Liver (tissue), 8 donors: ENCODE measurements at regions not wholly inside any gene's neighbourhood (a gene's known extent, or its start where the extent isn't known, plus 50 kb on each side); places are given as distances from the start of the nearest gene placed in this dataset.

Experiments
- DNase-seq: peaks from one replicate; pipeline ENCODE4 v3.0.0-alpha.2; 2017; ENCODE audit warnings: low spot score
- H3K27ac ChIP-seq, 2 donors: one replicate each; pipeline ENCODE4 v1.7.0; 2013; ENCODE audit warnings: inconsistent platforms in 2 of 2, low read length in 2 of 2, control low read depth in 1 of 2, low read depth in 1 of 2, mild to moderate bottlenecking in 1 of 2
- H3K27me3 ChIP-seq, 4 donors: one replicate each; pipeline versions ENCODE4 v1.6.1 to v1.7.0; 2013; ENCODE audit warnings: low read length in 3 of 4, inconsistent platforms in 1 of 4, mild to moderate bottlenecking in 1 of 4, moderate library complexity in 1 of 4; ENCODE audit not compliant: control insufficient read depth in 4 of 4, insufficient read depth in 4 of 4
- H3K36me3 ChIP-seq, 4 donors: one replicate each; pipeline versions ENCODE4 v1.6.1 to v1.7.0; 2013; ENCODE audit warnings: low read length in 3 of 4, mild to moderate bottlenecking in 3 of 4, low read depth in 1 of 4, moderate library complexity in 1 of 4; ENCODE audit not compliant: control insufficient read depth in 4 of 4, insufficient read depth in 3 of 4
- H3K4me1 ChIP-seq, 4 donors: one replicate each; pipeline versions ENCODE4 v1.6.1 to v1.7.0; 2013; ENCODE audit warnings: low read length in 3 of 4, mild to moderate bottlenecking in 3 of 4, moderate library complexity in 1 of 4; ENCODE audit not compliant: control insufficient read depth in 4 of 4, insufficient read depth in 4 of 4
- H3K4me3 ChIP-seq, 3 donors: one replicate each; pipeline versions ENCODE4 v1.6.1 to v1.7.0; 2013; ENCODE audit warnings: low read length in 3 of 3, control low read depth in 1 of 3, low read depth in 1 of 3, mild to moderate bottlenecking in 1 of 3
- H3K9ac ChIP-seq, 2 donors: one replicate each; pipeline ENCODE4 v1.7.0; 2013; ENCODE audit warnings: low read length in 2 of 2, mild to moderate bottlenecking in 2 of 2, moderate library complexity in 2 of 2, control low read depth in 1 of 2, low read depth in 1 of 2
- H3K9me3 ChIP-seq, 4 donors: one replicate each; pipeline versions ENCODE4 v1.6.1 to v1.7.0; 2013; ENCODE audit warnings: low read length in 3 of 4; ENCODE audit not compliant: control insufficient read depth in 4 of 4
- EGR1 ChIP-seq, 2 donors: IDR thresholded peaks; 2 replicates each; pipeline ENCODE4 v1.6.1; 2016 to 2018; ENCODE audit warnings: antibody characterized with exemption in 2 of 2, low read depth in 2 of 2
- FOXA1 ChIP-seq: IDR thresholded peaks from 2 replicates; pipeline ENCODE4 v1.6.1; 2016; ENCODE audit warnings: antibody characterized with exemption
- FOXA2 ChIP-seq: IDR thresholded peaks from 2 replicates; pipeline ENCODE4 v1.6.1; 2016; ENCODE audit warnings: antibody characterized with exemption
- GABPA ChIP-seq, 2 donors: IDR thresholded peaks in 1 of 2; conservative IDR thresholded peaks in 1 of 2; 2 replicates each; pipeline ENCODE4 v1.6.1; 2016; ENCODE audit warnings: antibody characterized with exemption in 2 of 2, mild to moderate bottlenecking in 1 of 2, moderate library complexity in 1 of 2
- HNF4A ChIP-seq, 2 donors: conservative IDR thresholded peaks; 2 replicates each; pipeline ENCODE4 v1.6.1; 2016; ENCODE audit warnings: antibody characterized with exemption in 2 of 2, mild to moderate bottlenecking in 2 of 2
- HNF4G ChIP-seq: IDR thresholded peaks from 2 replicates; pipeline ENCODE4 v1.6.1; 2016; ENCODE audit warnings: antibody characterized with exemption
- JUND ChIP-seq, 2 donors: IDR thresholded peaks; 2 replicates each; pipeline ENCODE4 v1.6.1; 2016; ENCODE audit warnings: antibody characterized with exemption in 2 of 2
- MAX ChIP-seq: IDR thresholded peaks from 2 replicates; pipeline ENCODE4 v1.6.1; 2016; ENCODE audit warnings: antibody characterized with exemption
- NR2F2 ChIP-seq: IDR thresholded peaks from 2 replicates; pipeline ENCODE4 v1.6.1; 2016; ENCODE audit warnings: antibody characterized with exemption
- RAD21 ChIP-seq, 2 donors: IDR thresholded peaks; 2 replicates each; pipeline ENCODE4 v1.6.1; 2016; ENCODE audit warnings: antibody characterized with exemption in 2 of 2, mild to moderate bottlenecking in 2 of 2
- REST ChIP-seq: IDR thresholded peaks from 2 replicates; pipeline ENCODE4 v1.6.1; 2016; ENCODE audit warnings: antibody characterized with exemption, mild to moderate bottlenecking
- RXRA ChIP-seq, 2 donors: IDR thresholded peaks; 2 replicates each; pipeline ENCODE4 v1.6.1; 2017 to 2018; ENCODE audit warnings: antibody characterized with exemption in 2 of 2, mild to moderate bottlenecking in 1 of 2
- SP1 ChIP-seq: IDR thresholded peaks from 2 replicates; pipeline ENCODE4 v1.6.1; 2018; ENCODE audit warnings: antibody characterized with exemption, mild to moderate bottlenecking
- TAF1 ChIP-seq: conservative IDR thresholded peaks from 2 replicates; pipeline ENCODE4 v1.6.1; 2016; ENCODE audit warnings: antibody characterized with exemption, mild to moderate bottlenecking
- YY1 ChIP-seq: IDR thresholded peaks from 2 replicates; pipeline ENCODE4 v1.6.1; 2016; ENCODE audit warnings: antibody characterized with exemption, mild to moderate bottlenecking
- ZBTB33 ChIP-seq: IDR thresholded peaks from 2 replicates; pipeline ENCODE4 v1.6.1; 2016; ENCODE audit warnings: antibody characterized with exemption
- WGBS: extraction: QIAGEN DNeasy Blood & Tissue Kit; methylation state at CpG from one replicate; pipeline ENCODE4 v1.1.7; 2013; 5-methylcytosine and 5-hydroxymethylcytosine counted together
- TF ChIP-seq, protein P1 (sequence below): fragments of 150-350 bp; IDR thresholded peaks from 2 replicates; pipeline ENCODE4 v1.5.1; 2017; ENCODE audit warnings: improper control_type of control experiment, low read depth, low read length; ENCODE audit not compliant: missing input control
- TF ChIP-seq, protein P2 (sequence below): IDR thresholded peaks from 2 replicates; pipeline ENCODE4 v1.6.1; 2016; ENCODE audit warnings: antibody characterized with exemption
- donor health status: healthy.
- donor health status: healthy.
- donor health status: healthy.
- donor health status: healthy.
- donor health status: healthy.

DNA sequence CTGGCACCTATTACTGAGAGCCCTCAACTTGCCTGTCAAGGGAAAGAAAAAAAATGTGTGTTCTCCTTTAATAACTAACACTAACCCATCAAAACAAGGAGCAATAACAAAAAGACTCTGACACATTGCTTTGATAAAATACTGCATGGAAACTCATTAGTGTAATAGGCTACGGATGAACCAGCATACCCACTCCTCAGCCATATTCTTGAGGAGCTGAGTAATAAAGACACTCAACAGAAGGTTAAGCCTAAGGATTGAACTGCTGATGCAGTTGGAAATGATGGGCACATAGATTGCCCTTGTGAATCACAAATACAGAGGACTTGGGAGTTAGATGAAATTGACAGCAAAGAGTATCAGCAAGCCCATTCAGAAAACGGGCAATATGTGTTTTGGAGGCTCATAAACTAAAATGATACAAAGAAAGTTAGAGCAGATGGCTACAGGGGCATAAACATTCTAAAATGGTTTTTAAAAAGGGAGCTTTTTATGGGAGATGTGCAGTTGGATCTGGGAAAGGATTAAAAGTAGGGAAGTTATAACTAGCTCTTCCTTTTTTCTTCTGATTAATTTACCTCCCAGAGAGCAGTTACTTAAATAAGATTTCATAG is 447.6 kb upstream of the IL12A start:
- no peak for DNase-seq
- Histone ChIP-seq H3K36me3 (no peaks in the 10 kb centered on the region), H3K27me3 (no peaks in the 10 kb centered on the region), H3K27ac (no peak overlapping the region), H3K9me3 (no peaks in the 10 kb centered on the region), H3K4me3 (no peak overlapping the region), H3K4me1 (peaks cover 0 to 24% (median 20%) of the 10 kb centered on the region in 4 donors), H3K9ac (no peak overlapping the region)
- TF ChIP-seq REST (no peak), TAF1 (no peak), HNF4G (no peak), GABPA (IDR thresholded peaks at IDR 0.05 in 1 of 2, conservative IDR thresholded peaks at IDR 0.05 in 1 of 2) (no peak), FOXA2 (no peak), RXRA (IDR thresholded peaks at IDR 0.05) (no peak), NR2F2 (no peak), FOXA1 (no peak), RAD21 (IDR thresholded peaks at IDR 0.05) (no peak), HNF4A (conservative IDR thresholded peaks at IDR 0.05) (no peak), JUND (IDR thresholded peaks at IDR 0.05) (no peak), SP1 (no peak), YY1 (no peak), MAX (no peak), EGR1 (IDR thresholded peaks at IDR 0.05; ENCODE audit: low read depth in 2 of 2) (no peak), ZBTB33 (no peak)
- TF ChIP-seq, protein P1, sequence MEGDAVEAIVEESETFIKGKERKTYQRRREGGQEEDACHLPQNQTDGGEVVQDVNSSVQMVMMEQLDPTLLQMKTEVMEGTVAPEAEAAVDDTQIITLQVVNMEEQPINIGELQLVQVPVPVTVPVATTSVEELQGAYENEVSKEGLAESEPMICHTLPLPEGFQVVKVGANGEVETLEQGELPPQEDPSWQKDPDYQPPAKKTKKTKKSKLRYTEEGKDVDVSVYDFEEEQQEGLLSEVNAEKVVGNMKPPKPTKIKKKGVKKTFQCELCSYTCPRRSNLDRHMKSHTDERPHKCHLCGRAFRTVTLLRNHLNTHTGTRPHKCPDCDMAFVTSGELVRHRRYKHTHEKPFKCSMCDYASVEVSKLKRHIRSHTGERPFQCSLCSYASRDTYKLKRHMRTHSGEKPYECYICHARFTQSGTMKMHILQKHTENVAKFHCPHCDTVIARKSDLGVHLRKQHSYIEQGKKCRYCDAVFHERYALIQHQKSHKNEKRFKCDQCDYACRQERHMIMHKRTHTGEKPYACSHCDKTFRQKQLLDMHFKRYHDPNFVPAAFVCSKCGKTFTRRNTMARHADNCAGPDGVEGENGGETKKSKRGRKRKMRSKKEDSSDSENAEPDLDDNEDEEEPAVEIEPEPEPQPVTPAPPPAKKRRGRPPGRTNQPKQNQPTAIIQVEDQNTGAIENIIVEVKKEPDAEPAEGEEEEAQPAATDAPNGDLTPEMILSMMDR, result no peak
- TF ChIP-seq, protein P2, sequence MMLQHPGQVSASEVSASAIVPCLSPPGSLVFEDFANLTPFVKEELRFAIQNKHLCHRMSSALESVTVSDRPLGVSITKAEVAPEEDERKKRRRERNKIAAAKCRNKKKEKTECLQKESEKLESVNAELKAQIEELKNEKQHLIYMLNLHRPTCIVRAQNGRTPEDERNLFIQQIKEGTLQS, result no peak
- 75% methylated on average over 2 of the region's 2 CpGs for WGBS
